PC-9 (cell line): ENCODE measurements at regions not wholly inside any gene's neighbourhood (a gene's known extent, or its start where the extent isn't known, plus 50 kb on each side); places are given as distances from the start of the nearest gene placed in this dataset.

Experiments used
- EZH2 ChIP-seq: fragments of 200-600 bp; sonication (generic); IDR thresholded peaks from 2 replicates; pipeline ENCODE4 v1.8.0; 2017; ENCODE audit warnings: antibody characterized with exemption, low read depth
- TF ChIP-seq, protein P1 (sequence below): fragments of 200-600 bp; sonication (generic); conservative IDR thresholded peaks from 2 replicates; pipeline ENCODE4 v1.6.1; 2017; ENCODE audit warnings: mixed run types, antibody characterized with exemption, mild to moderate bottlenecking, moderate library complexity

DNA sequence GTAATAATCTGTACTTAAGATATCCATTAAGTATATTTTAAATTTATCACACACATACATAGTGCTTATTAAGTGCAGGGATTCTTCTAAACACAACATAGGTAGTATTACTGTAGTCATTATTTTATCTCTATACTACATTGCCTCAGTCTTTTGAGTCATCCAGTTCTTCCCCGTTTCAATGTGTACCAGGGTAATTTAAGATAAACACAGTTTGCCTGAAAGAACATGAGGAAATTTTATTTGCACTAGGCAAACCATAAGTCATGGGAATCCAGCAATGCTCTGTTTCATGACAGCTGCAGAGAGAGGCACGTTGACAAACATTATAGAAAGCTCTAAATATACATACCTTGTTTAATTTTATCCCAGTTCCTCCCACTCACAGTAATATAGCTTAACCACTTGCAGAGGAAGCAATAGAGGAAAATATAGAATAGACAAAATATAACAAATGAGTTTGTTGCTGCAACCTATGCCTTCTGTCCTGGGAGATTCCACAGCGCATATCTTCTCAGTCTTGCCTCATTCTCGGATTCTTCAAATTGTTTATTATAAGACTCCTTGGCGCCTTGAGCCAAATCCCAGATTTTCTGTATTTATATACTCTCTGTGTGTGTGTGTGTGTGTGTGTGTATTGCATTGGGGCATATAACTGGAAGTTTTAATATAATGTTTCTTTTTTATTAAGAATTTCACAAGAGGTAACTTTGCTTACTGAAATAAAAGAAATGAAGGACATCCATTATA lies 258.6 kb downstream of the FAM133A start:
- TF ChIP-seq, protein P1, sequence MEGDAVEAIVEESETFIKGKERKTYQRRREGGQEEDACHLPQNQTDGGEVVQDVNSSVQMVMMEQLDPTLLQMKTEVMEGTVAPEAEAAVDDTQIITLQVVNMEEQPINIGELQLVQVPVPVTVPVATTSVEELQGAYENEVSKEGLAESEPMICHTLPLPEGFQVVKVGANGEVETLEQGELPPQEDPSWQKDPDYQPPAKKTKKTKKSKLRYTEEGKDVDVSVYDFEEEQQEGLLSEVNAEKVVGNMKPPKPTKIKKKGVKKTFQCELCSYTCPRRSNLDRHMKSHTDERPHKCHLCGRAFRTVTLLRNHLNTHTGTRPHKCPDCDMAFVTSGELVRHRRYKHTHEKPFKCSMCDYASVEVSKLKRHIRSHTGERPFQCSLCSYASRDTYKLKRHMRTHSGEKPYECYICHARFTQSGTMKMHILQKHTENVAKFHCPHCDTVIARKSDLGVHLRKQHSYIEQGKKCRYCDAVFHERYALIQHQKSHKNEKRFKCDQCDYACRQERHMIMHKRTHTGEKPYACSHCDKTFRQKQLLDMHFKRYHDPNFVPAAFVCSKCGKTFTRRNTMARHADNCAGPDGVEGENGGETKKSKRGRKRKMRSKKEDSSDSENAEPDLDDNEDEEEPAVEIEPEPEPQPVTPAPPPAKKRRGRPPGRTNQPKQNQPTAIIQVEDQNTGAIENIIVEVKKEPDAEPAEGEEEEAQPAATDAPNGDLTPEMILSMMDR, result no peak
- TF ChIP-seq EZH2, result no peak
